HL-60 (cell line): ENCODE measurements at regions not wholly inside any gene's neighbourhood (a gene's known extent, or its start where the extent isn't known, plus 50 kb on each side); places are given as distances from the start of the nearest gene placed in this dataset.

Source experiments
- GABPA ChIP-seq: IDR thresholded peaks from 2 replicates; pipeline ENCODE4 v1.6.1; 2012; ENCODE audit warnings: low read depth
- POLR2AphosphoS5 ChIP-seq: IDR thresholded peaks from 2 replicates; pipeline ENCODE4 v1.6.1; 2012; ENCODE audit warnings: low read depth
- SPI1 ChIP-seq: IDR thresholded peaks from 2 replicates; pipeline ENCODE4 v1.6.1; 2012; ENCODE audit warnings: low read depth, mild to moderate bottlenecking, borderline replicate concordance
- TF ChIP-seq, protein P1 (sequence below): IDR thresholded peaks from one replicate; pipeline ENCODE4 v1.5.1; 2011; ENCODE audit warnings: low read length, control low read depth, inconsistent platforms; ENCODE audit not compliant: insufficient read depth
- TF ChIP-seq, protein P2 (sequence below): IDR thresholded peaks from 2 replicates; pipeline ENCODE4 v1.6.1; 2012; ENCODE audit warnings: low read depth; ENCODE audit not compliant: insufficient replicate concordance

DNA sequence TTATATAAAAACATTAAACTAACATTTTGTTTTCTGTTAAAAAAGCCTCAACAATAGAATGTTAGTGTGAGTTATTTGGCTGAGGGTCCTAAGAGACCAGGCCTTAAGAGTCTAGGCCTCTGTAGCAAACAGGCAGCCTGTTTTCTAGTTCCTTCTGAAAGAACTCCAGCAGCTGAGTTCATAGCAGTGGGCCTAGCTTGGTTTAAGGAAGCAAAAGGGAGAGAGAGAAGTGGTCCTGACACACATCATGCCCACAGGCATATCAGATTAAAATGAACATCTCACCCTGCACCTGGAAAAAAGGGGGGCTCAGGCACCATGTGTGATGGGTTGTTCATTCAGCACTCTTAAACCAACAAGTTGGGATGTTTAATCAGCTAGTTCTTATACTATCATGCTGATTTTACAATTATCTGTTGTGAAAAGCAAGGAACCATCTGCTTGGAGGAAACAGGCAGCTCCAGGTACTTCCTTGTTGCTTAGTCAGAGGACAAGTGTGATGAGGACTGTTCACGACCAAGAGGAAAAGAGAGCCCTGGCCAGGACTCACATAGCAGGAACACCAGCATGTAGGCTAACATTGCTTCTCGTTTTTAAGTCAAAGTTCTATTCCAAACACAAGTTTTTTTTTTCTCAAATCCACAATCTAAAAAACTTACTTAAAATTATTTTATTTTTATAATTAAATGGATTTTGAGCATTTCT lies 81.3 kb upstream of the FRY start:
- TF ChIP-seq, protein P1, sequence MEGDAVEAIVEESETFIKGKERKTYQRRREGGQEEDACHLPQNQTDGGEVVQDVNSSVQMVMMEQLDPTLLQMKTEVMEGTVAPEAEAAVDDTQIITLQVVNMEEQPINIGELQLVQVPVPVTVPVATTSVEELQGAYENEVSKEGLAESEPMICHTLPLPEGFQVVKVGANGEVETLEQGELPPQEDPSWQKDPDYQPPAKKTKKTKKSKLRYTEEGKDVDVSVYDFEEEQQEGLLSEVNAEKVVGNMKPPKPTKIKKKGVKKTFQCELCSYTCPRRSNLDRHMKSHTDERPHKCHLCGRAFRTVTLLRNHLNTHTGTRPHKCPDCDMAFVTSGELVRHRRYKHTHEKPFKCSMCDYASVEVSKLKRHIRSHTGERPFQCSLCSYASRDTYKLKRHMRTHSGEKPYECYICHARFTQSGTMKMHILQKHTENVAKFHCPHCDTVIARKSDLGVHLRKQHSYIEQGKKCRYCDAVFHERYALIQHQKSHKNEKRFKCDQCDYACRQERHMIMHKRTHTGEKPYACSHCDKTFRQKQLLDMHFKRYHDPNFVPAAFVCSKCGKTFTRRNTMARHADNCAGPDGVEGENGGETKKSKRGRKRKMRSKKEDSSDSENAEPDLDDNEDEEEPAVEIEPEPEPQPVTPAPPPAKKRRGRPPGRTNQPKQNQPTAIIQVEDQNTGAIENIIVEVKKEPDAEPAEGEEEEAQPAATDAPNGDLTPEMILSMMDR: no peak
- TF ChIP-seq POLR2AphosphoS5 (peak; percentile 32; the same call in 1 of the 2 replicates), GABPA (no peak), SPI1 (no peak)
- TF ChIP-seq, protein P2, sequence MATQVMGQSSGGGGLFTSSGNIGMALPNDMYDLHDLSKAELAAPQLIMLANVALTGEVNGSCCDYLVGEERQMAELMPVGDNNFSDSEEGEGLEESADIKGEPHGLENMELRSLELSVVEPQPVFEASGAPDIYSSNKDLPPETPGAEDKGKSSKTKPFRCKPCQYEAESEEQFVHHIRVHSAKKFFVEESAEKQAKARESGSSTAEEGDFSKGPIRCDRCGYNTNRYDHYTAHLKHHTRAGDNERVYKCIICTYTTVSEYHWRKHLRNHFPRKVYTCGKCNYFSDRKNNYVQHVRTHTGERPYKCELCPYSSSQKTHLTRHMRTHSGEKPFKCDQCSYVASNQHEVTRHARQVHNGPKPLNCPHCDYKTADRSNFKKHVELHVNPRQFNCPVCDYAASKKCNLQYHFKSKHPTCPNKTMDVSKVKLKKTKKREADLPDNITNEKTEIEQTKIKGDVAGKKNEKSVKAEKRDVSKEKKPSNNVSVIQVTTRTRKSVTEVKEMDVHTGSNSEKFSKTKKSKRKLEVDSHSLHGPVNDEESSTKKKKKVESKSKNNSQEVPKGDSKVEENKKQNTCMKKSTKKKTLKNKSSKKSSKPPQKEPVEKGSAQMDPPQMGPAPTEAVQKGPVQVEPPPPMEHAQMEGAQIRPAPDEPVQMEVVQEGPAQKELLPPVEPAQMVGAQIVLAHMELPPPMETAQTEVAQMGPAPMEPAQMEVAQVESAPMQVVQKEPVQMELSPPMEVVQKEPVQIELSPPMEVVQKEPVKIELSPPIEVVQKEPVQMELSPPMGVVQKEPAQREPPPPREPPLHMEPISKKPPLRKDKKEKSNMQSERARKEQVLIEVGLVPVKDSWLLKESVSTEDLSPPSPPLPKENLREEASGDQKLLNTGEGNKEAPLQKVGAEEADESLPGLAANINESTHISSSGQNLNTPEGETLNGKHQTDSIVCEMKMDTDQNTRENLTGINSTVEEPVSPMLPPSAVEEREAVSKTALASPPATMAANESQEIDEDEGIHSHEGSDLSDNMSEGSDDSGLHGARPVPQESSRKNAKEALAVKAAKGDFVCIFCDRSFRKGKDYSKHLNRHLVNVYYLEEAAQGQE: no peak
